Upper lobe of left lung (tissue), 4 donors: ENCODE measurements at regions not wholly inside any gene's neighbourhood (a gene's known extent, or its start where the extent isn't known, plus 50 kb on each side); places are given as distances from the start of the nearest gene placed in this dataset.

ENCODE experiments used
- CTCF ChIP-seq, 6 experiments: fragments of 450-650 bp in 4 of 6; fragments of 200-600 bp in 2 of 6; sonication (generic) in 2 of 6; IDR thresholded peaks; one replicate each; pipeline ENCODE4 v1.5.1; 2016 to 2019; ENCODE audit warnings: antibody characterized with exemption in 6 of 6
- POLR2AphosphoS5 ChIP-seq, 2 donors: sonication (generic); formaldehyde crosslinking; IDR thresholded peaks; one replicate each; pipeline ENCODE4 v1.5.1; 2017; ENCODE audit warnings: antibody characterized with exemption in 2 of 2

- no peak for TF ChIP-seq CTCF (IDR thresholded peaks at IDR 0.05)
- no peak for TF ChIP-seq POLR2AphosphoS5 (IDR thresholded peaks at IDR 0.05)
Observed at GRCh38 chr13:22288496-22288895, 617.6 kb downstream of the FGF9 start.
